Mesenchymal stem cell (in vitro differentiated cells and primary cell): ENCODE measurements at regions not wholly inside any gene's neighbourhood (a gene's known extent, or its start where the extent isn't known, plus 50 kb on each side); places are given as distances from the start of the nearest gene placed in this dataset.

Source experiments
- DNase-seq: peaks from one replicate; pipeline ENCODE4 v3.0.0-alpha.2; 2013
- H2AFZ ChIP-seq: one replicate; pipeline ENCODE4 v1.6.1; 2013; ENCODE audit warnings: low read depth, mild to moderate bottlenecking, control low read depth, inconsistent platforms, low read length, moderate library complexity
- H2AK5ac ChIP-seq: 2 replicates; pipeline ENCODE4 v1.6.1; 2013; ENCODE audit warnings: low read length, moderate library complexity, mild to moderate bottlenecking, inconsistent platforms; ENCODE audit not compliant: severe bottlenecking
- H2BK120ac ChIP-seq: one replicate; pipeline ENCODE4 v1.6.1; 2013; ENCODE audit warnings: low read depth, mild to moderate bottlenecking, inconsistent platforms, low read length, moderate library complexity
- H2BK12ac ChIP-seq, 2 experiments: one replicate each; pipeline ENCODE4 v1.6.1; 2013; ENCODE audit warnings: inconsistent platforms in 2 of 2, low read length in 2 of 2, mild to moderate bottlenecking in 2 of 2, moderate library complexity in 2 of 2, control low read depth in 1 of 2
- H2BK15ac ChIP-seq: one replicate; pipeline ENCODE4 v1.6.1; 2013; ENCODE audit warnings: mild to moderate bottlenecking, low read depth, inconsistent platforms; ENCODE audit not compliant: poor library complexity, severe bottlenecking
- H2BK5ac ChIP-seq: 2 replicates; pipeline ENCODE4 v1.6.1; 2013; ENCODE audit warnings: low read depth, mild to moderate bottlenecking, low read length, control low read depth, inconsistent platforms; ENCODE audit not compliant: poor library complexity, severe bottlenecking
- H3K14ac ChIP-seq, 2 experiments: one replicate each; pipeline ENCODE4 v1.6.1; 2013; ENCODE audit warnings: inconsistent platforms in 2 of 2, low read length in 2 of 2, control low read depth in 1 of 2, mild to moderate bottlenecking in 1 of 2, moderate library complexity in 1 of 2
- H3K18ac ChIP-seq, 2 experiments: one replicate each; pipeline ENCODE4 v1.6.1; 2013; ENCODE audit warnings: inconsistent platforms in 2 of 2, low read length in 2 of 2, control low read depth in 1 of 2, low read depth in 1 of 2, mild to moderate bottlenecking in 1 of 2
- H3K23ac ChIP-seq, 2 experiments: one replicate each; pipeline ENCODE4 v1.6.1; 2013; ENCODE audit warnings: inconsistent platforms in 2 of 2, low read length in 2 of 2, mild to moderate bottlenecking in 2 of 2, moderate library complexity in 2 of 2, control low read depth in 1 of 2
- H3K27ac ChIP-seq: 2 replicates; pipeline ENCODE4 v1.5.1; 2013; ENCODE audit warnings: mild to moderate bottlenecking, moderate library complexity, low read length, control low read depth, inconsistent platforms; ENCODE audit not compliant: poor library complexity, severe bottlenecking
- H3K27me3 ChIP-seq, 2 experiments: 2 replicates each; pipeline versions ENCODE4 v1.6.1 to v1.7.0; 2013; ENCODE audit warnings: low read length in 2 of 2, mild to moderate bottlenecking in 2 of 2, moderate library complexity in 2 of 2, control low read depth in 1 of 2, inconsistent platforms in 1 of 2; ENCODE audit not compliant: control insufficient read depth in 1 of 2, insufficient read depth in 1 of 2
- H3K36me3 ChIP-seq, 2 experiments: 2 replicates each; pipeline versions ENCODE4 v1.6.1 to v1.7.0; 2013; ENCODE audit warnings: low read length in 2 of 2, control low read depth in 1 of 2, inconsistent platforms in 1 of 2, low read depth in 1 of 2, mild to moderate bottlenecking in 1 of 2; ENCODE audit not compliant: insufficient read depth in 2 of 2, control insufficient read depth in 1 of 2
- H3K4ac ChIP-seq, 2 experiments: one replicate each; pipeline ENCODE4 v1.6.1; 2013; ENCODE audit warnings: inconsistent platforms in 2 of 2, low read length in 2 of 2, mild to moderate bottlenecking in 2 of 2, moderate library complexity in 2 of 2, control low read depth in 1 of 2, low read depth in 1 of 2
- H3K4me1 ChIP-seq: 2 replicates; pipeline ENCODE4 v1.6.1; 2013; ENCODE audit warnings: low read depth, low read length, control low read depth; ENCODE audit not compliant: control insufficient read depth, insufficient read depth
- H3K4me2 ChIP-seq: 2 replicates; pipeline ENCODE4 v1.6.1; 2013; ENCODE audit warnings: low read length, mild to moderate bottlenecking, inconsistent platforms; ENCODE audit not compliant: poor library complexity, severe bottlenecking
- H3K4me3 ChIP-seq, 2 experiments: 2 replicates each; pipeline versions ENCODE4 v1.5.1 to v1.7.0; 2013; ENCODE audit warnings: low read length in 2 of 2, mild to moderate bottlenecking in 2 of 2, control low read depth in 1 of 2, low read depth in 1 of 2; ENCODE audit not compliant: insufficient read depth in 1 of 2
- H3K79me1 ChIP-seq: replicated peaks from 2 replicates; pipeline ENCODE4 v1.6.1; 2013; ENCODE audit warnings: mild to moderate bottlenecking, control low read depth, low read length, inconsistent platforms; ENCODE audit not compliant: poor library complexity, severe bottlenecking
- H3K9ac ChIP-seq: 2 replicates; pipeline ENCODE4 v1.7.0; 2013; ENCODE audit warnings: mild to moderate bottlenecking, low read length, moderate library complexity
- H3K9me3 ChIP-seq: 2 replicates; pipeline ENCODE4 v1.7.0; 2013; ENCODE audit warnings: mild to moderate bottlenecking, low read length; ENCODE audit not compliant: control insufficient read depth
- H4K8ac ChIP-seq: one replicate; pipeline ENCODE4 v1.6.1; 2013; ENCODE audit warnings: inconsistent platforms, mild to moderate bottlenecking, low read length, moderate library complexity
- H4K91ac ChIP-seq: one replicate; pipeline ENCODE4 v1.6.1; 2013; ENCODE audit warnings: mild to moderate bottlenecking, low read length, inconsistent platforms
- WGBS: methylation state at CpG from one replicate; pipeline ENCODE4 v1.1.7; 2013; ENCODE audit warnings: mixed read lengths; 5-methylcytosine and 5-hydroxymethylcytosine counted together

DNA sequence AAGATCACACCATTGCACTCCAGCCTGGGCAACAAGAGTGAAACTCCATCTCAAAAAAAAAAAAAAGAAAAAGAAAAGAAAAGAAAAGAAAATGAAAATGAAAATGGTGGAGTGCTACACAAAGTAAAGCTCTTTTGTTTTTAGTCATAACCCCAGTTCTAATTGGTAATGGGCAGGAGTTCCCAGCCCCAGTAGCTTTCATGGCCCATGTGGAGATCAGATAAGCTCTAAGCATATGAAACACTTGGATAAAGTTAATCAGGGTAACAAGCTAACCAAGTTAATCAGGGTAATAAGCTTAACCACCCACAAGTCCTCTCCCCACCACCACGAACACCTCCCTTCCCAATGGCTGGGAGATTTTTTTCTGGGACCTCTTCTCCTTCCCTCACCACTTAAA is 240.8 kb downstream of the BCL11A start:
- Histone ChIP-seq H3K4me1 (no peaks in the 10 kb centered on the region), H3K36me3 (no peaks in the 10 kb centered on the region), H3K4me2 (no peak overlapping the region), H3K27me3 (no peaks in the 10 kb centered on the region), H2BK12ac (no peak overlapping the region), H3K18ac (no peak overlapping the region), H3K14ac (no peak overlapping the region), H3K9ac (no peak overlapping the region), H3K27ac (no peak overlapping the region), H4K91ac (no peak overlapping the region), H2BK5ac (no peak overlapping the region), H3K9me3 (no peaks in the 10 kb centered on the region), H4K8ac (no peak overlapping the region), H3K4me3 (no peak overlapping the region), H3K23ac (no peak overlapping the region), H2BK120ac (no peak overlapping the region), H3K4ac (no peak overlapping the region), H2AK5ac (no peak overlapping the region), H2BK15ac (no peak overlapping the region), H2AFZ (no peak overlapping the region), H3K79me1 (no peaks in the 10 kb centered on the region)
- DNase-seq: no peak
- WGBS: 36% methylated on average over 1 of the region's 1 CpG

DNA sequence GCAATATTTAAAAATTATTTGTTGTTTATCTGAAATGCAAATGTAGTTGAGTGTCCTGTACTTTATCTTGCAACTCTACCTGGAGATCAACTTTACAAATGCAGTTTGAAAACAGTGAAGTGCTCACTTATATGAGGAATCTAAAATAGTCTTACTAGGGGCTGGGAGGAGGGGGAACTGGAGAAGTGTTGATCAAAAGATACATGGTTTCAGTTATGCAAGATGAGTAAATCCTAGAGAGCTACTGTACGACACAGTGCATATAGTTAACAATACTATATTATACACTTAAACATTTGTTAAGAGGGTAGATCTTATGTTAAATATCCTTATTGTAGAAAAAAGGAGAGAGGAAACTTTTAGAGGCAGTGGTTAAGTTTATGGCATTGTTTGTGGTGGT is 241.9 kb downstream of the BCL11A start:
- no peaks in the 10 kb centered on the region for H3K27me3 ChIP-seq
- no peak overlapping the region for H3K9ac ChIP-seq
- no peak overlapping the region for H2BK12ac ChIP-seq
- H3K14ac ChIP-seq: no peak overlapping the region
- H3K9me3 ChIP-seq: no peaks in the 10 kb centered on the region
- no peak overlapping the region for H2BK5ac ChIP-seq
- H3K18ac ChIP-seq: no peak overlapping the region
- H2BK15ac ChIP-seq: no peak overlapping the region
- no CpG with 5 or more reads among the region's 1 CpG for WGBS
- no peak for DNase-seq
- H2AK5ac ChIP-seq: no peak overlapping the region
- H3K79me1 ChIP-seq: no peaks in the 10 kb centered on the region
- no peak overlapping the region for H4K8ac ChIP-seq
- H4K91ac ChIP-seq: no peak overlapping the region
- no peak overlapping the region for H3K27ac ChIP-seq
- H2AFZ ChIP-seq: no peak overlapping the region
- no peak overlapping the region for H2BK120ac ChIP-seq
- no peaks in the 10 kb centered on the region for H3K36me3 ChIP-seq
- H3K23ac ChIP-seq: no peak overlapping the region
- no peak overlapping the region for H3K4me2 ChIP-seq
- no peak overlapping the region for H3K4ac ChIP-seq
- H3K4me3 ChIP-seq: no peak overlapping the region
- no peaks in the 10 kb centered on the region for H3K4me1 ChIP-seq

DNA sequence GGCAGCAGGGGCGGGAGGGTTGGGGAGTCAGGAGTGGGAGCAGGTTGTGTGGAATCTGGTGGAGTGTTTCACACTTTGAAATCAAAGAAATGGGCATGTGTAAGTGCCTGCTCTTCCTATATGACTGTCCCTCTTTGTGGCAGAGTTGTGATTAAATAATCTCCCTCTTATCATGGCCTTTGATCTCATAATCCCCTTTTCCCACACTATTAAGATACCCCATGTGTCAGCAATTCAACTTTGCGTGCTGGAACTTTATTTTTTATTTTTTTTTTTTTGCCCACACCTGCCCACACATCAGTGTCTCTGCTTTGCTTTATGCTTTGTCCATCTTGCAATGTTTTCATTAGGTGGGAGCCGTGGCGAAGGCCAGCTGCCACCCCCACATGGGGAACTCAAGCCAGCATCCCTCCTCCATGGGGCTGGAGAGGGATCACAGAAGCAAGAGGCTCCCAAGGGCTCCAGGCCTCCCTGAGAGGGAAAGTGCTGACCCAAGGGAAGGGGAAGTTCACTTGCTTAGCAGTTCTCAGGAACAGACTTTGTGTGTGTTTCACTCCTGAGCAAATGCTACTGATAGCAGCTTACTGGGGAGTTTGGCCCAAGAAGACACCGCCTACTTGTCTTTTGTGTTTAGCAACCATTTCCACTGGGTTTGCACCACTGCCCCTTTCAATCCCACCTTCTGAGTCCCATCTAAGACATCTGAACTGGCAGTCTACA is 243.4 kb downstream of the BCL11A start:
- WGBS: 85% methylated on average over 5 of the region's 5 CpGs
- no peak overlapping the region for H2BK120ac ChIP-seq
- no peak overlapping the region for H3K14ac ChIP-seq
- H2BK12ac ChIP-seq: no peak overlapping the region
- H3K36me3 ChIP-seq: no peaks in the 10 kb centered on the region
- H2BK15ac ChIP-seq: no peak overlapping the region
- H3K4ac ChIP-seq: no peak overlapping the region
- no peaks in the 10 kb centered on the region for H3K79me1 ChIP-seq
- no peak overlapping the region for H2BK5ac ChIP-seq
- H3K23ac ChIP-seq: no peak overlapping the region
- no peak overlapping the region for H3K4me2 ChIP-seq
- H3K9ac ChIP-seq: no peak overlapping the region
- H3K18ac ChIP-seq: no peak overlapping the region
- H4K91ac ChIP-seq: no peak overlapping the region
- no peak for DNase-seq
- H3K4me1 ChIP-seq: no peaks in the 10 kb centered on the region
- no peak overlapping the region for H3K27ac ChIP-seq
- no peaks in the 10 kb centered on the region for H3K27me3 ChIP-seq
- no peak overlapping the region for H4K8ac ChIP-seq
- no peaks in the 10 kb centered on the region for H3K9me3 ChIP-seq
- no peak overlapping the region for H3K4me3 ChIP-seq
- no peak overlapping the region for H2AFZ ChIP-seq
- H2AK5ac ChIP-seq: no peak overlapping the region

DNA sequence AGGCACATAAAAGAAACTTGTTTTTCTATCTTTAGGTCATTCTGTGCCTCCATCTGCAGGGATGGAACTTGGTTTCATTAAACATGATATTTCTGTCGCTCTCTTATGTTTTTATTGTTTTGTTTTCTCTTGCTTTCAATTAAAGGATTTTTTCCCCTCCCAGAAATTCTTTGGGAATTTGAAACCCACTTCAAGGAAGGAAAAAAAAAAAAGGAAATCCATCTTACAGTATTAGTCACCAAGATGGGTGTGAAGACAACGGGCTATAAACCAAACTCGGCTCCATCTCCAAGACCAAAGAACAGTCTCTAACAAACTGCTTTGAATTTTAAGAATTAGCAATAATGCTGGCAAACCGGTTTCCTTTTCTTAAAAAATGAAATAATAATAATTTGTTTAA is 244.1 kb downstream of the BCL11A start:
- H2BK12ac ChIP-seq: no peak overlapping the region
- H4K8ac ChIP-seq: no peak overlapping the region
- no peak overlapping the region for H2BK120ac ChIP-seq
- no peaks in the 10 kb centered on the region for H3K4me1 ChIP-seq
- no peak overlapping the region for H3K14ac ChIP-seq
- no peak for DNase-seq
- no peak overlapping the region for H2BK5ac ChIP-seq
- no peaks in the 10 kb centered on the region for H3K79me1 ChIP-seq
- WGBS: 70% methylated on average over 2 of the region's 4 CpGs
- no peak overlapping the region for H2AFZ ChIP-seq
- no peak overlapping the region for H2AK5ac ChIP-seq
- H2BK15ac ChIP-seq: no peak overlapping the region
- no peak overlapping the region for H3K18ac ChIP-seq
- no peak overlapping the region for H3K23ac ChIP-seq
- H3K4ac ChIP-seq: no peak overlapping the region
- no peak overlapping the region for H4K91ac ChIP-seq
- no peak overlapping the region for H3K4me2 ChIP-seq
- H3K27ac ChIP-seq: no peak overlapping the region
- H3K27me3 ChIP-seq: no peaks in the 10 kb centered on the region
- H3K4me3 ChIP-seq: no peak overlapping the region
- H3K9ac ChIP-seq: no peak overlapping the region
- no peaks in the 10 kb centered on the region for H3K36me3 ChIP-seq
- no peaks in the 10 kb centered on the region for H3K9me3 ChIP-seq
